ENCODE measurements at regions not wholly inside any gene's neighbourhood (a gene's known extent, or its start where the extent isn't known, plus 50 kb on each side); places are given as distances from the start of the nearest gene placed in this dataset.

DNA sequence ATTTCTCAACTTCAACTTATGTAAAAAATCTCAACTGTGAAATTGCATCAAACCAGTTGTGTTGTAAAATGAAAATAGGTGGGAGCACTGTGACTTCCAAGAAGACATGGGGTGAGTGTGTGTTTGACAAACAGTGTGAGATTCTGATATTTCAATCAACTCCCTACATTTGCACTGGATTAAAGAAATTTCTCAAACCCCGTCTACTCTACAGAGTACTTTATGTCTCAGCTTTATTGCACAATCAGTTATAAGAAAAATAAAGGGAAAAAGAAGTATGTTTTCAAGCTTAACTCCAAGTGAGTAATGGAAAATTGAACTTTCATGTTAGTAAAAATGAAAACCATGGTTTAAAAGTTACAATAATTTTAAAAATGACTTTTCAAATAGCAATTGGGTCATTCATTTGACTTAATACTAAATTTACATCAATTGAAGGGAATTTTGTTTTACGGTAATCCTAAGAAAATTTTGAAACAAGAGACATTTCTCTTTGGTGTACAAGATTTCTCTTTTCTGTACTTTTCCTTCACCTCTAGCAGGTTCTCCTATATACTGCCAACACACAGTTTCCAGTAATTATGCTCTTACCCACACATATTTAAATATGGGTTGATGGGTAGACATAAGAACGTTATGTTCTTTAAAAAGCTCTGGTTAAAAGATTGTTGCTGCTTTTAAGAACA, 80.3 kb downstream of the CDO1 start:
- Histone ChIP-seq H3K36me3 (replicated peaks in 1 of 2; ENCODE audit: control insufficient read depth in 1 of 2, insufficient read depth in 2 of 2, low read length in 1 of 2) (no peaks in the 10 kb centered on the region), H4K20me1 (ENCODE audit: insufficient read depth) (no peaks in the 10 kb centered on the region), H3K9me3 (no peaks in the 10 kb centered on the region), H3K79me2 (ENCODE audit: insufficient read depth) (no peaks in the 10 kb centered on the region), H3K9me2 (no peaks in the 10 kb centered on the region), H3K27me3 (ENCODE audit: insufficient read depth) (peaks cover 15% of the 10 kb centered on the region; the same call in 1 of the 2 replicates), H3K4me2 (no peak overlapping the region), H3K4me1 (ENCODE audit: control insufficient read depth in 1 of 2, insufficient read depth in 2 of 2, low read depth in 1 of 2, low read length in 1 of 2) (no peaks in the 10 kb centered on the region), H3K27ac (ENCODE audit: low read depth in 2 of 2, low read length in 1 of 2) (no peak overlapping the region), H2AFZ (ENCODE audit: low read depth) (no peak overlapping the region), H3K4me3 (ENCODE audit: low read depth in 2 of 2, low read length in 1 of 2) (no peak overlapping the region), H3F3A (replicated peaks; ENCODE audit: insufficient read depth) (no peaks in the 10 kb centered on the region), H3K9ac (no peak overlapping the region)
- TF ChIP-seq, protein P1, sequence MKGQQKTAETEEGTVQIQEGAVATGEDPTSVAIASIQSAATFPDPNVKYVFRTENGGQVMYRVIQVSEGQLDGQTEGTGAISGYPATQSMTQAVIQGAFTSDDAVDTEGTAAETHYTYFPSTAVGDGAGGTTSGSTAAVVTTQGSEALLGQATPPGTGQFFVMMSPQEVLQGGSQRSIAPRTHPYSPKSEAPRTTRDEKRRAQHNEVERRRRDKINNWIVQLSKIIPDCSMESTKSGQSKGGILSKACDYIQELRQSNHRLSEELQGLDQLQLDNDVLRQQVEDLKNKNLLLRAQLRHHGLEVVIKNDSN (IDR thresholded peaks at IDR 0.05; ENCODE audit: borderline replicate concordance, low read depth) = no peak
- WGBS (ENCODE audit: low lambda C conversion rate) = 26% methylated on average over 3 of the region's 3 CpGs
- no peak for DNase-seq
- POLR2A ChIA-PET = no interaction called here
- CTCF ChIA-PET = no interaction called here

DNA sequence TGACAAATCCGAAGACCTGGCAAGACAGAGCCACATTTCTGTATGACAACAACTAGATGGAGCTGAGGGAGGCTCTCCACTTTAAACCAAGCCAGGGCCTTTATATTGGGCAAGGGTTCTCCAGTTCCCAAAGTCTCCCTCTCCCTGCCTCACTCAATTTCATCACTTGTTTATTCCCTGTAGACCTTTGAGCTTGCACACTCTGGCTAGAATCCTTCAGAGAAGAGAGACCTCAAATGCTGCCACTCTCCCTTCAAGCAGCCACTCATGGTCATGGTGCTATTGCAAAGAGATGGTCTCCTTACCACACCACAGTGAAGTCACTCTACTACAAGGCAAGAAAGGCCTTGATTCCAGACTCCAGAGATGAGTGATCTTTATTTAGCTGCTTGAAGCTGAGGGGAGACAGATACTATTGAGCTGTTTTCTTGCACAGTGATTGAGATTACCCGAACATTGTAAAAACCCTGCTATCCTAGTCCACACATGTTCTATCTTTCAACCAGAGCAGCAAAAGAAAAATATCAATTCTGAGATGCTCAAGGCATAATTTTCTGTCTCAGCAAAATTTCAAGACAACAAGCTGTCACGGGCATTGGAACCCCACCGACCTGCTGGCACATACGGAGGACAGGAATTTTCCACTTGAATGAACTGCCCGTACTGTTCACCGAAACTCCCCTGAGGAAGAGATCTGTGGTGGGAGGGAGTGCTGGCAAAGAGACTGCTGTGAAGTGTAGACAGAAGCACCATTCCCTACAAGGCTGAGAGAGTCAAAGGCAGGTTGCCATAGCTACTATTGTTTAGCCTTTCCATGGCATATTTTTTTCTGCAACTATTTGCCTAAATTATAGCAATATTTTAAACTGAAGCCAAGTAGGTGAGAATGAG, 81.1 kb downstream of the CDO1 start:
- Histone ChIP-seq H2AFZ (ENCODE audit: low read depth) (no peak overlapping the region), H3K4me1 (ENCODE audit: control insufficient read depth in 1 of 2, insufficient read depth in 2 of 2, low read depth in 1 of 2, low read length in 1 of 2) (no peaks in the 10 kb centered on the region), H3K27ac (ENCODE audit: low read depth in 2 of 2, low read length in 1 of 2) (no peak overlapping the region), H3K4me3 (ENCODE audit: low read depth in 2 of 2, low read length in 1 of 2) (no peak overlapping the region), H3K36me3 (replicated peaks in 1 of 2; ENCODE audit: control insufficient read depth in 1 of 2, insufficient read depth in 2 of 2, low read length in 1 of 2) (no peaks in the 10 kb centered on the region), H3K4me2 (no peak overlapping the region), H4K20me1 (ENCODE audit: insufficient read depth) (no peaks in the 10 kb centered on the region), H3F3A (replicated peaks; ENCODE audit: insufficient read depth) (no peaks in the 10 kb centered on the region), H3K9ac (no peak overlapping the region), H3K79me2 (ENCODE audit: insufficient read depth) (no peaks in the 10 kb centered on the region), H3K9me3 (no peaks in the 10 kb centered on the region), H3K9me2 (no peaks in the 10 kb centered on the region), H3K27me3 (ENCODE audit: insufficient read depth) (peaks cover 15% of the 10 kb centered on the region; the same call in 1 of the 2 replicates)
- no peak for DNase-seq
- 34% methylated on average over 7 of the region's 7 CpGs for WGBS (ENCODE audit: low lambda C conversion rate)
- no peak for TF ChIP-seq CTCF (IDR thresholded peaks at IDR 0.05)
- no peak for TF ChIP-seq PBX3 (IDR thresholded peaks at IDR 0.05)
- no peak for TF ChIP-seq TCF12 (IDR thresholded peaks at IDR 0.05)
- no peak for TF ChIP-seq SMC3 (IDR thresholded peaks at IDR 0.05; ENCODE audit: low read depth, low read length)
- no peak for TF ChIP-seq TEAD4 (IDR thresholded peaks at IDR 0.05; ENCODE audit: borderline replicate concordance, insufficient read depth)
- TF ChIP-seq, protein P1 (IDR thresholded peaks at IDR 0.05; ENCODE audit: borderline replicate concordance, low read depth) = no peak
- no peak for TF ChIP-seq ZBTB33 (IDR thresholded peaks at IDR 0.05; ENCODE audit: borderline replicate concordance, low read depth)
- no peak for TF ChIP-seq EZH2phosphoT487 (IDR thresholded peaks at IDR 0.05; ENCODE audit: borderline replicate concordance, low read depth)
- TF ChIP-seq EP300 (IDR thresholded peaks at IDR 0.05; ENCODE audit: borderline replicate concordance in 1 of 2, low read depth in 1 of 2, low read length in 1 of 2) = no peak
- TF ChIP-seq GABPA (IDR thresholded peaks at IDR 0.05; ENCODE audit: low read depth) = no peak
- no peak for TF ChIP-seq POLR2AphosphoS5 (IDR thresholded peaks at IDR 0.05; ENCODE audit: low read depth, low read length)
- no peak for TF ChIP-seq YY1 (IDR thresholded peaks at IDR 0.05; ENCODE audit: low read depth)
- no peak for TF ChIP-seq FOSL2 (IDR thresholded peaks at IDR 0.05; ENCODE audit: borderline replicate concordance, low read depth)
- no peak for TF ChIP-seq RAD21 (IDR thresholded peaks at IDR 0.05; ENCODE audit: low read length)
- TF ChIP-seq ELF1 (IDR thresholded peaks at IDR 0.05) = no peak
- TF ChIP-seq JUND (IDR thresholded peaks at IDR 0.05) = no peak
- TF ChIP-seq, protein P2, sequence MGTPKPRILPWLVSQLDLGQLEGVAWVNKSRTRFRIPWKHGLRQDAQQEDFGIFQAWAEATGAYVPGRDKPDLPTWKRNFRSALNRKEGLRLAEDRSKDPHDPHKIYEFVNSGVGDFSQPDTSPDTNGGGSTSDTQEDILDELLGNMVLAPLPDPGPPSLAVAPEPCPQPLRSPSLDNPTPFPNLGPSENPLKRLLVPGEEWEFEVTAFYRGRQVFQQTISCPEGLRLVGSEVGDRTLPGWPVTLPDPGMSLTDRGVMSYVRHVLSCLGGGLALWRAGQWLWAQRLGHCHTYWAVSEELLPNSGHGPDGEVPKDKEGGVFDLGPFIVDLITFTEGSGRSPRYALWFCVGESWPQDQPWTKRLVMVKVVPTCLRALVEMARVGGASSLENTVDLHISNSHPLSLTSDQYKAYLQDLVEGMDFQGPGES (IDR thresholded peaks at IDR 0.05; ENCODE audit: low read depth, low read length) = no peak
- no peak for TF ChIP-seq NRF1 (IDR thresholded peaks at IDR 0.05; ENCODE audit: low read depth, low read length)
- POLR2A ChIA-PET = no interaction called here
- CTCF ChIA-PET = no interaction called here
